Stimulated activated CD8-positive, alpha-beta memory T cell treated with anti-CD3 and anti-CD28 coated beads, Interleukin-12 subunit alpha, Interleukin-12 subunit beta, amount 100 ng/mL, for 4 hours (primary cell): ENCODE measurements at regions not wholly inside any gene's neighbourhood (a gene's known extent, or its start where the extent isn't known, plus 50 kb on each side); places are given as distances from the start of the nearest gene placed in this dataset.
"Not testable (repeated sequence)": the region's sequence is repeated elsewhere in the genome, so short reads cannot be mapped to it uniquely, and the experiment has no call there.

ENCODE experiments used
- DNase-seq: peaks from one replicate; pipeline ENCODE4 v3.0.0-alpha.2; 2020; ENCODE audit warnings: low read depth

DNA sequence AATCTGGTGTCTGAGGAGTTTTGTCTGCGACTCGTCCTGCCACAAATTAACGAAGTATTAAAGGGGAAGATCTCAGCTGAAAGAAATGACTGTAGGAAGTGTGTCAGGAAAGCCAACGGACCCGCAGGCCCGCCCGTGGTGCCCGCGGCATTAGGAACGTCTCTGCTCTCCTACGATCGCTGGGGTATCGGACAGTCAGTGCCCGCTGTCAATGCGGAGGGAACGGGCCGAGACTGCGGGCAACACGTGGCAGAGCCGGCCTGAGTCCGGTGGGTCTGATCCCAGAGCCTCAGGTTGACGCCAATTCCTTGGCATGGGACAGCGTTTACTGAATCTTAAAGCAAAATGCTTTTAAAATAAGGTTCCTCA, 128.7 kb downstream of the KBTBD2 start:
- DNase-seq = no peak

DNA sequence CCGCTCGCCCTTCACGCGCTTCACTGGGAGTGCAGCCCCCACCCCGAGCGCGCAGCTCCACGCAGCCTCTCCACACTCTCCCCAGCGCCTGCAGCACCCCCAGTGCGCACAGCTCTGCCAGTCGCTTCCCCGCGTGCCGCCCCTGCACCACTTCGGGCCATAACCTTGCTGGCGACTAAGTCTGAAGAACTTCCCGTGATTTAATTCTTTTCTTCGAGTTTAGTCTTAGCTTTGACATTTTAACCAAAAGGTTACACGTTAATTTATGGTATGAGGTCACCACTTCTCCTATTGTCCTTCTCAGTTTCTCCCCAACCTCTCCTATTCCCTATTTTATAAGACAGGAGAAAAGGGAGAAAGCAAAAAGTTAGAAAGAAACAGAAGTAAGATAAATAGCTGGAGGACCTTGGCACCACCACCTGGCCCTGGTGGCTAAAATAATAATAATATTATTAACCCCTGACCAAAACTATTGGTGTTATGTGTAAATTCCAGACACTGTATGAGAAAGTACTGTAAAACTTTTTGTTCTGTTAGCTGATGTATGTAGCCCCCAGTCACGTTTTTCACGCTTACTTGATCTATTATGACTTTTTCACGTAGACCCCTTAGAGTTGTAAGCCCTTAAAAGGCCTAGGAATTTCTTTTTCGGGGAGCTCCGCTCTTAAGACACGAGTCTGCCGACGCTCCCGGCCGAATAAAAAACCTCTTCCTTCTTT, 129.2 kb downstream of the KBTBD2 start:
- not testable (repeated sequence) for DNase-seq

DNA sequence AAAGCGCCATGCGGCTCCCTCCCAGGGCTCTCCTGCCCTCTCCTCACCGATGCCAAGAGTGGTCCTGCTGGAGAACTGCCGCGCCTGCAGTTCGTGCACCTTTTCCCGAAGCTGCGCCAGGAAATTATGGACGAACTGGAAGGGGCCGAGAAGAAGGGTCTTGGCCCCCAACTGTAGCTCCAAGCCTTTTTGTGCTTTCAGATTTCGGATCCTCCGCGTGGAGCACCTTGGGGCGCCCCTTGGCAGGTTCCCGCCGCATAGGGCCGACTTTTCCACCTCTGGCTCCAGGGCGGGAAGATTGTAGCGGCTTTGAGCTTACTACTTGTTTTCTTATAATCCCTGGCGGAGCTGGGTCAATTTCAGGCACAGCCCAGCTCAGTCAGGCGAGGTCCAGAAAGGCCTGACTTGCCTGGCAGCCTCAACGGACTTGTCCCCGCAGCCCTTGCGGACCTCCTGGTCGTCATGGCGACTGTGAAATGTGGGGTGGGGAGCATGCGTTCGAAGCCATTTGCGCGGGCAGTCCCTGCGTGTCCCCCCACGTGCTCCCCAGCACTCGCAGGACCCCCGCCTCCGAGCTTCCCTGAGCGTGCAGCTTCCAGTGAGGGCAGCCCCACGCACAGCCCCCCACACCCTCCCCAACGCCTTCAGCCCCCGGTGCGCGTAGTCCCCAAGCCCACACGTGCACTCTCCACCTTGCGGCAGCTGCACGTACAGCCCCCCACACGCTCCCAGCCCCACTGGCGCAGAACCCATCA, 129.9 kb downstream of the KBTBD2 start:
- no peak for DNase-seq

DNA sequence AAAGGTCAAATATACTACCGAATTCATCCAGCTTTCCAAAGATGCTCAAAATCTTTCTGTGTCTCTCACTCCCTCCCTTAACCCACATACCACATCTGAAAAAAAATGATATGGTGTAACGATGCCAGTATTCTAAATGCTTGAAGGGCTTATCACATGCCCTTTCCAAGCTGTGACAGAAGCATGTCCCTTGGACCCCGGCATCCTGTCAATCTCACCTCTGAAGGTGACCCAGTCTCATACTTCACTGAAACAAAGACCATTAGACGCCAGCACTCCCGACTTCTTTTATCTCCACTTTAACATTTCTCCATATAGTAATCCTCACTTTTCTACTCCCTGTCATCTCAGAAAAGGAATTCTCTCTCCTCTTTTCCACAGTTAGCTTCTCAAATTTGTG, 130.8 kb downstream of the KBTBD2 start:
- not testable (repeated sequence) for DNase-seq

DNA sequence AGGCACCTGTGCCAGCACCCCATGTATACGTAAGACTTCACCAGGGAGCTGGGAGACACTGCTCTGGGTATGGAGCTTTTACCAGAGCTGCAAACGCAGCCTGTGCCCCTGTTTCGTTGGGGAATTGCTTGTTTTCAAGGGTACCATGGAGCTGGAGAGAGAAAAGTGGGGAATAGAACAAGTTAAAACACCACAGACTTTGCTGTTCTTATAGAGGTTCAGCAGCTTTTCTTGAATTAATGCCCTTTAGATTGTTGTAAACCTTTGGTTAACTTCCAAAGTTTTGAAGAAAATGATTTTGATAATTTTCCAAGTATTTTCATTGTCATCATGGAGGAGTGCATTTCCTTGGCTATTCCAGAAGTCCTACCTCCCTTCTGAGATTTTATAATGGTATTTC, 131.7 kb downstream of the KBTBD2 start:
- DNase-seq = not testable (repeated sequence)

DNA sequence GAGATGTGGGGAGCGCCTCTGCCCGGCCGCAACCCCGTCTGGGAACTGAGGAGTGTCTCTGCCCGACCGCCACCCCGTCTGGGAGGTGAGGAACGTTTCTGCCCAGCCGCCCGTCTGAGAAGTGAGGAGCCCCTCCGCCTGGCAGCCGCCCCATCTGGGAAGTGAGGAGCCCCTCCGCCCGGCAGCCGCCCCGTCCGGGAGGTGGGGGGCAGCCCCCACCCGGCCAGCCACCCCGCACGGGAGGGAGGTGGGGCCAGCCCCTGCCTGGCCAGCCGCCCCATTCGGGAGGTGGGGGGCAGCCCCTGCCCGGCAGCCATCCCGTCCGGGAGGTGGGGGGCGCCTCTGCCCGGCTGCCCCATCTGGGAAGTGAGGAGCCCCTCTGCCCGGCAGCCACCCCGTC, 137.7 kb downstream of the KBTBD2 start:
- not testable (repeated sequence) for DNase-seq

DNA sequence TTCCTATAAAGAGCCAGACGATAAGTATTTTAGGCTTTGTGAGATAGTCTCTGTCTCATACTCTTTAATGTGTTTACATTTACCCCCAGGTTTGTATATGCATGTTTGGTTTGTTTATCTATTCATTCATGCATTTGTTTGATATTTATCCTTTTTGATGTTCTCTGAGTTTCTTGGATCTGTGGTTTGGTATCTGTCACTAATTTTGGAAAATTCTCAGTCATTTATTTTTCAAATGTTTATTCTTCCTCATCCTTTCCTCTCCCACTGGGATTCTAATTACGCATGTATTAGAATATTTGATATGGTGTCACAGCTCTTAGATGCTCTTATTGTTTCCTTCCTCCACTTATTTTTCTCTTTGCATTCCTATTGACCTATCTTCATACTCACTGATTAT, 143.2 kb downstream of the KBTBD2 start:
- DNase-seq = not testable (repeated sequence)

DNA sequence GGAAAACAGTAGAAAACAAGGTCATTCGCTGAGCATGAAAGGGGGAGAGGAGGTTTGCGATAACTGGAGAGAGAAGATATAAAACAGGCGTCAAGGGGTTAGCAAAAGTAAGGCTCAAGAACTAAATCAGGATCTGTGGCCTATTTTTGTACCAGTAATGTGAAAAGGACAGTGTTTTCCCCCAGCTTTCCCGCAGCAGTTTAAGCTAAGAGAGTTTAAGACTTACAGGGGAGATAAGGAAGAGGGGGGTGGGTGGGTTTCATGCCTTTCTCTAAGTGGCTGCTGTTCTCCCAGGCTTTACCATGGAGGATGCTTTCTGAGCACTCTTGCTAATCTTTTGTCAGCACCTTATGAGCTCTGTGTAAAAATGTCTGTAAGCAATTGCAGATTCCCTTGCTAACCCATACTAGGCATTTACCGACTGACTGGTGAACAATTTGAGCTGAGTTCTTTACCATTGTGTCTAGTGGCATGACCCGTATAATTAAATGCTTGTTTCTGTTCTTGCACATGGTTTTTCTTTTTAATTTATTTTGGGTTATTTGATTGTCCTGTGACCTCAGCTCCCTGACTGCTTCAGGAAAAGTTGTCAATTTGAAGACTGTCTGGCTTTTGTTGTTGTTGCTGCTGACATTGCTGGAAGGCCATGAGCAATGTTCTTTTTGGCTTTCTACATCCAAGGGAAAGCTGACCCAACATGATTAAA, 144.0 kb downstream of the KBTBD2 start:
- not testable (repeated sequence) for DNase-seq

DNA sequence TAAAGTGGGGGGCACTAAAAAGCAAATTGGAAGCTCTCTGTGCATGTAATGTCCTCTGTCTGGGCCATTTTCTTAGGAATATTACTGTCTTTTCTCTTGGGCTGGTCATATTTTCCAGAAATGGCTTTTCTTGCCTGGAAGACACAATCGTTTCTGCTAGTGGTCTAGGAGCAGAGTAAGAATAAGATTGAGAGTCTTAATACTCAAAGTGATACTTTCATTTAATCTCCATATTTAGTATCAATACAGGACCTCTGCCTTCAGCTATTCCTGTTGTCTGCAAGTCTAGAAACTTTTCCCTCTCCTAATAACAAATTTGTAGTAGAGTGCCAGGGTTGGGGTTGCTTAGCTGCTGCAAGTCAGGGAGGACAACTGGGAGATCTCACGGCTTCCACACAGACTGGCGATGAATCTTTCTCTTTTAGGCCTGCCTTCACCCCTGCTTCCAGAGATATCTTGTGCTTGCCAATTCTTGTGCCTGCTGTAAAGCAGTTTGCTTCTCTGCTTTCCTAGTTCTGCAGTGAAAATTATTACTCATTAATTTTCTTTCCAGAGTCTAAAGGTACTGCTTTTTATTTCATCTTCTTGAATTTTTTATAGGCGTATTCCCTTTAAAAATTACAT, 149.6 kb downstream of the KBTBD2 start:
- not testable (repeated sequence) for DNase-seq

DNA sequence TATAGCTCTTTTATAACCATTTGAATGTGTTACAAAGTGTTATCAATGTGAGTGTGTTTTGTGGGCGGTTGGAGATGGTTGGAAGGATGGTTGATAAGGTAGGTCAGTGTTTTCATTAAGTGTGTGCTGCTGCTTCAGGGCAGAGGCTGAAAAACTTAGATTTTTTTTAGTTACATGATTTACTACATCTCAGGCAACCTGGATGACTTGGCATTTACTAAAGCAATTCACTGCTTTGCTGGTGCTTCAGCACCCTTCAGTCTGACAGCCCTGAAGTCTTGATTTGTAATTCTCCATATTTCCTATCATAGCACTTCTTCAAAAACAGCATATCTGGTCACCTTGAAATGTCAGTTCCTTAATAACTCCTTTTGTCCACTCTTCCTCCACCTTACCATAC, 151.8 kb downstream of the KBTBD2 start:
- not testable (repeated sequence) for DNase-seq

DNA sequence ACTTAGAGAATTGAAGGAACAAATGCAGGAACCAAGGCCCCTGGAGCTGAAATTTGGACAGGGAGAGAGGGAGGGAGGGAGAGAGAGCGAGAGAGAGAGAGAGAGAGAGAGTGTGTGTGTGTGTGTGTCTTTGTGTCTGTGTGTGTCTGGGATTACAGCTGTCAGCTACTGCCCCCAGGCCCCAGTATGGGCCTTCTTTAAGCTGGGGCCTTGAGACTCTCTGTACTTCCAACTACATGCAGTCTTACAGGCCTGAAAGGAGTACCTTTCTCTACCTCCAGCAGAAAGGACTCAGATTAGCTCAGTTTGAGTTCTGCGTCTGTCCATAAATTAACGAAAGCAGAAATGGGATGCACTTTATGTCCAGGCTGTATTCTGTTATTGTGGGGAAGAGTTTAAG, 153.2 kb downstream of the KBTBD2 start:
- DNase-seq = not testable (repeated sequence)

DNA sequence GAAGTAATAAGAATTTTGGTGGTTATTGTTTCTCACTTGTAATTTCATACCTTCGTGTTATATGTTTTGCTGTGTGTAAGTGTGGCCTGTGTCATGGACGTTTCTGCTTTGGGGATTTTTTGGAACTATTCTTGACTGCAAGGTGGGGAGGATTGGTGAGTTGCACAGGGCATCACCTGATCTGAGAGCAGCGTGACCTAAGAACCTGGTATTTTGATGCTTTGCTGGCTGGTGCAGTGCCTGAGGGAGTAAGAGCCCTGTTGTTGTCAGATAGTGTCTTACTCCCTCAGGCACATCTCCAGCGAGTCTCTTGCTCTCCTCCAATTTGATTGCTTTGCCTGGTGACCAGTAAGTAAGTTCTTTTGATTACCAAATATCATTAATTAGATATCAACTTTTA, 158.8 kb downstream of the KBTBD2 start:
- not testable (repeated sequence) for DNase-seq

DNA sequence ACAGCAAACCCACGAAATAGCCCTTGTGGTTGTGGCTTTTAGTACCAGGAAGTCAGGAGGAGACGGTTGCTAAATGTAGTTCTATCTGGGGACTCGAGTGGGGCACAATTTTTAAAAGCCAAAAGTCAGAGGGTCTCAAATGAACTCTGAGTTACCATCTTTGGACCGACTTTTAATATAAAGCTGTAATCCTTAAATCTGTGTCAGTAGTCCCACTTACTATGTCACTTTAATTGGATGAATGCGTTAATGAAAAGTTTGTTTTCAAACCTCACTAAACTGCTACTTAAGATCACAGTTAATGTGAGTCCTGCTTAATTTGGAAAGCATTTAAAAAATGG, 162.3 kb downstream of the KBTBD2 start:
- not testable (repeated sequence) for DNase-seq

DNA sequence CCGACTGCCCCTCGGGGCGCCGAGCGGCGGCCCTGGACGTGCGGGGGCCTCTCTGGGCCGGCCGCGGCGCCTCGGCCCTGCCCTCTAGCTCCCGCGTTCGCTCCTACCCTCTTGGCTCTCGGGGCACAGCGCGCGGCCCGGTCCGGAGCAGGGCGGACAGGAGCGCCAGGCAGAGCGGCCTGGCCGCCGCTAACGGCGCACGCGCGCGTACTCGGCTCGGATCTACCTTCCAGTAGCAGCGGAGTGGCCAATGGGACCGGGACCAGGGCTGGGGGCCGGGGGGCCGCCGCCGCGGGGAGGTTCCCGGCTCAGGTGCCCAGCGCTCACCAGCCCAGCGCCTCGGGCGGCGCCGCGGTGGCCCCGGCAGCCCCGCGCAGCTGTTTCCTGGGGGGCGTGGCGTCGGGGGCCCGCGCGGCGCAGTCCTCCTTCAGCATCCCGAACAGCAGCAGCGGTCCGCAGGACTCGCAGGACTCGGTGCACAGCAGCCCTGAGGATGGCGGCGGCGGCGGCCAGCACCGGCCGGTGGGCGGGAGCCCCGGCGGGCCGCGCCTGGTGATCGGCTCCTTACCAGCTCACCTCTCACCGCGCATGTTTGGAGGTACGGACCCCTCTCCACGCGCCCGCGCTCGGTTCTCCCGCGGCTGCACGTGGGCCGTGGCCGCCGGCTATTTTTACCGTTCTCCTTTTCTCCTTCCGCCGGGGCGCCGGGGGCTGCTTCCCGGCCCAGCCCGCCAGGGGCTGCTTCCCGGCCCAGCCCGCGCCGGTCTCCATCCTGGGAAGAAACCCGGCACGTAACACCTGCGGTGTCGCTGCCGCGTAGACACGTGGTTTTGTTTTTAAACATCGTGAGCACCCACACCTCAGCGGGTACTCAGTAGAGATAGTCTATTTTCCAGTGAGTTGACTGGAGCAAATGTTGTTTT, 162.9 kb downstream of the KBTBD2 start:
- peak; percentile 6 for DNase-seq

DNA sequence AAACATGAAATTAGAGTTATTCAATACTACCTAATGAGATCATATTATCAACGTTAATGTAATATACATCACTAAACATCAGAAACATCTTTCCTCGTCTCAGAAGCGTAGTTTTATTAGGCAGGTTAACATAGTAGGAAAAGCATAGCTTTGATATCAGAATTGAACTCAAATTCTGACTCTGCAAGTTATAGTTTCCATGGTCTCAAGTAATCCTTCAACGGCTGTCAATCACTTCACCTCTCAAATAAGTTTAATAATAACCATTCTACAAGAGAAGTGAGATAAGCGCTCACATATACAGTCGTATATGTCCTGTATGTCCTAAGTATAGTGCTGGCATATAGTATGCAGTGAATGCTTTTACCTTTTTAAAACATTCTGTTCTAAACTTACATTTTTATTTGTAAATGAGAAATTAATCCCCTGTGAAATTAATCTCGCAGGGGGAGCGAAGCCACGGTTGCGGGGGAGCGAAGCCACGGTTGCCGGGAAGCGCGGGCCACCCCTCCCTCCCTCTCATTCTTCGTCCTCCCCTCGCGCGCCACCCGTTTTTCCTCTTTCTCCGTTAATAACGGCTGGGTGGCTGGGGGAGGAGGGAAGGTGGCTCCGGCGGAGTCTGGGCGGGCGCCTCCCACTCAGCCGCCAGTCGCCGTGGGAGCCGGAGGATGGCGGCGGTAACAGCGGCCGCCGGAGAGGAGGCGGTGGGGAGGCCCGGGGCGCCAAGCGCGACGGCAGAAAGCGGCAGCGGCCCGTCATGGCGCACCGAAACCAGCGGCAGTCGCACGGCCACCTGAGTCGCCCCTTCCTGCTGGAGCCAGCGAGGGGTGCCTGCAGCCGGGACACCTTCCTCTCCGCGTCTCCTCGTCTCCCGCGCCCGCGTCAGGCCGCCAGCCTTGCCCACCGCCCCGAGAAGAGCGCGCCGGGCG, 163.8 kb downstream of the KBTBD2 start:
- peak; percentile 8 for DNase-seq

DNA sequence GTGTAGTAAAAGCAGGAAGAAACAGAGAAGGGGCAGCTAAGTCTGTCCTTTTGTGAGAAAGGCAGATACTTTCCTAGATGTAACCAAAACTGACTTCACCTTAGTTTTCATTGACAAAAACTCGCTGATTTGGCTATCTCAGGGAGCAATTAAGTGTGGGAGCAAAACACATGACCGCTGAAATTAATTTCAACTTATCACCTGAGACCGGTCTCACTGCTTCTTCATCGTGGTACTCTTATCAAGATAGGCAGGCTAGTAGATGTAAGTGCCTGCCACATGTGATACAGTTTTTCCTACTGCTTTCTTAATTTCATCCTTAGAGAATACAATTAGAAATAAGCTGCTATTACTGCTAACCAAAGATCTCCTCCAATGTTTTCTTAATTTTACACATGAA, 168.7 kb downstream of the KBTBD2 start:
- not testable (repeated sequence) for DNase-seq

DNA sequence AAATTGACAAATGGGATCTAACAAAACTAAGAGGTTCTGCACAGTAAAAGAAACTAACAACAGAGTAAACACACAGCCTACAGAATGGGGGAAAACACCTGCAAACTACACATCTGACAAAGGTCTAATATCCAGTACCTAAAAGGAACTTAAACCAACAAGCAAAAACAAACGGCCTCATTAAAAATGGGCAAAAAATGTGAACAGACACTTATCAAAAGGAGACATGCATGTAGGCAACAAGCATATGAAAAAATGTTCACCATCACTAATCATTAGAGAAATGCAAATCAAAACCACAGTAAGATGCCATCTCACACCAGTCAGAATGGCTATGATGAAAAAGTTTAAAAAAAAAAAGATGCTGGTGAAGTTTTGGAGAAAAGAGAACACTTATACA, 197.4 kb downstream of the KBTBD2 start:
- DNase-seq = no peak

DNA sequence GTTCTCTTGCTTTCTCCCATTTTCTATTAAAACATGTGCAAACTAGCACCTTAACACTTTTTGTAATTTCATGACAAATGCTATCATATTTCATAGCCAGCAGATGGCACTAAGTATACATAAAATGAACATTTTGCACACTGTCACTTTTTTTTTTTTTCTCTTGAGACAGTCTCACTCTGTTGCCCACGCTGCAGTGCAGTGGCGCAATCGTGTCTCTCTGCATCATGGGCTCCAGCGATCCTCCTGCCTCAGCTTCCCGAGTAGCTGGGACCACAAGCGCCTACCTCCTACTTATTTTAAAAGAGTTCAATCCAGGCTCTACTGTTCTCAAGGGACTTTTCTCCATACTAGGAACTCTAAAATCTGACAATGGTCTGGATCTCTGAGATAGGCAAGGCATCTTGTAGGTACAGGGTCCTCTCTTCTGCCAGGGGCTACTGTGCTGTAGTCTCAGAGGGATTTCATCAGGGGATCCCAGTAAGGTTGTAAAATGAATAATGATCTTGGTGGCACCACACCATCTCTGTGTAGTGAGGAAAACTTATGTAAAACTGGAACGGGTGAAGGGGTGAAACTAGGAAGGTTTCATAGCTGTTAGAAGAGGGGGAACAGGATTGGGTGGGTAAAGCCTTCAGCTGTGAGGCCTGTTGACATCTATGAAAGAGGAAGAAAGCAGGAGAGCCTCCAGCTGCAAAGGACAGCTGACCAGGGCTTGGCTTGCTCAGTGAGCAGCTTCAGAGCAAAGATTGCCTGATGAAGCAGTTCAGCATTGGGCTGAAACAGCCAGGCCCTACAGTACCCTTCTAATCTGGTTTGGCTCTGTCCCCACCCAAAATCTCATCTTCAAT, 196.9 kb downstream of the AVL9 start:
- not testable (repeated sequence) for DNase-seq

DNA sequence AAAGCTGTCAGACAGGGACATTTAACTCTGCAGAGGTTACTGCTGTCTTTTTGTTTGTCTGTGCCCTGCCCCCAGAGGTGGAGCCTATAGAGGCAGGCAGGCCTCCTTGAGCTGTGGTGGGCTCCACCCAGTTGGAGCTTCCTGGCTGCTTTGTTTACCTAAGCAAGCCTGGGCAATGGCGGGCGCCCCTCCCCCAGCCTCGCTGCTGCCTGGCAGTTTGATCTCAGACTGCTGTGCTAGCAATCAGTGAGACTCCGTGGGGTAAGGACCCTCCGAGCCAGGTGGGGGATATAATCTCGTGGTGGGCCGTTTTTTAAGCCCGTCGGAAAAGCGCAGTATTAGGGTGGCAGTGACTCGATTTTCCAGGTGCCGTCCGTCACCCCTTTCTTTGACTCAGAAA, 192.8 kb downstream of the AVL9 start:
- not testable (repeated sequence) for DNase-seq

DNA sequence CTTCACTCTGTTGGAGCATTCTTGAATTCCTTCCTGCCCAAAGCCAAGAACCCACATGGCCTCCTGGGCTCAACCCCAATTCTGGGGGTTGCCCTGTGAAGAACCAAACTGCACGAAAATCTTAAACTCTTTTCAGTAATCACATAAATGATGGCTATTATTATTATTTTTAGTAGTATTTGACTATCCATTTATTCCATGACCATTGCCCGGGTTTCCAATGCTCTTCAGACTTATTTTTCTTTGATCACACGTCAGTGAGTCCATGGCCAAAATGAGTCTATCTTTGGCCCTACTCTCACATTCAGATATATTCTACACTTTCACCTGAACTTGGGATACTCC, 185.9 kb downstream of the AVL9 start:
- DNase-seq = no peak
